ENCODE measurements at regions not wholly inside any gene's neighbourhood (a gene's known extent, or its start where the extent isn't known, plus 50 kb on each side); places are given as distances from the start of the nearest gene placed in this dataset.

GRCh38 chrX:40209951-40210617 lies 112.3 kb upstream of the BCOR start:
- H3K4me3 ChIP-seq (ENCODE audit: low read length): no peak overlapping the region
- TF ChIP-seq ZNF274 (IDR thresholded peaks at IDR 0.05; ENCODE audit: low read depth, low read length): no peak

DNA sequence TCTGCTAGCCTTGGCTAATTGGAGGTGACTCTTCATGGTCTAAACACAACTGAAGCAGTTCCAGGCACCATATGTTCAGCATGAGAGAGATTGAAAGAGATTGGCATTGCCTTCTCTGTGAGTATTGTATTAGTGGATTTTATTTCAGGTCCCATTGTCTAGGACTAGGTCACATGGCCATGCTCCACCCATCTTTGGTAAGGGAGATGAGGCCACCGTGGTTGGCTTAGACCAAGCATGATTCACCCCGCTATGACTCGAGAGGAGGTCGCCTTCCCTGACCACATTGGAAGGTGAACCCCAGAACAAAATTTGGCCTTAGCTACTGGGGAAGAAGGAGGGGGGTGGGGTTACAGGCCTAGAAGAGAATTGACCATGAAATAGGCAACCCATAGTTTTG lies 109.9 kb upstream of the BCOR start:
- TF ChIP-seq ZNF274 (IDR thresholded peaks at IDR 0.05; ENCODE audit: low read depth, low read length): no peak
- H3K4me3 ChIP-seq (ENCODE audit: low read length): no peak overlapping the region

GRCh38 chrX:40205471-40205870 lies 107.7 kb upstream of the BCOR start:
- TF ChIP-seq ZNF274 (IDR thresholded peaks at IDR 0.05; ENCODE audit: low read depth, low read length): no peak
- H3K4me3 ChIP-seq (ENCODE audit: low read length): no peak overlapping the region

DNA sequence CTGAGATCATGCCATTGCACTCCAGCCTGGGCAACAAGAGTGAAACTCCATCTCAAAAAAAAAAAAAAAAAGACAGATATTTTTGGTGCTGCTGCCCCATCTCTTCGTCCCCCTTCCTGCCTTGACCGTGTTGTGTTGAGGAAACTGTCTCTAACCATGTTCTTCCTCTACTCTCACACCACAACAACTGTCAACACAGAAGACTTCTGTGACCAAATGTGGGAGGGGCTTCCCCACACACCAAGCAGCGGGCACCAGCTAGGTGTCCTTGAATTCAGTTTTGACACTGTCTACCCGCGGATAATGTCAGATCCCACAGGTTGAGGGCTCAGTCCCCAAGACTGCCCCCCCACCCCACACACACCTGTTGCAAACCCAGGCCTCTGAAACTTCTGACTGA lies 104.7 kb upstream of the BCOR start:
- H3K4me3 ChIP-seq (ENCODE audit: low read length): no peak overlapping the region
- no peak for TF ChIP-seq ZNF274 (IDR thresholded peaks at IDR 0.05; ENCODE audit: low read depth, low read length)

GRCh38 chrX:40201329-40201885 lies 103.6 kb upstream of the BCOR start:
- TF ChIP-seq ZNF274 (IDR thresholded peaks at IDR 0.05; ENCODE audit: low read depth, low read length): no peak
- no peak overlapping the region for H3K4me3 ChIP-seq (ENCODE audit: low read length)

- H3K4me3 ChIP-seq (ENCODE audit: low read length): no peak overlapping the region
- TF ChIP-seq ZNF274 (IDR thresholded peaks at IDR 0.05; ENCODE audit: low read depth, low read length): no peak
Measured at GRCh38 chrX:40199704-40200103, 101.9 kb upstream of the BCOR start.

GRCh38 chrX:40197071-40197470 lies 99.3 kb upstream of the BCOR start:
- TF ChIP-seq ZNF274 (IDR thresholded peaks at IDR 0.05; ENCODE audit: low read depth, low read length): no peak
- no peak overlapping the region for H3K4me3 ChIP-seq (ENCODE audit: low read length)

DNA sequence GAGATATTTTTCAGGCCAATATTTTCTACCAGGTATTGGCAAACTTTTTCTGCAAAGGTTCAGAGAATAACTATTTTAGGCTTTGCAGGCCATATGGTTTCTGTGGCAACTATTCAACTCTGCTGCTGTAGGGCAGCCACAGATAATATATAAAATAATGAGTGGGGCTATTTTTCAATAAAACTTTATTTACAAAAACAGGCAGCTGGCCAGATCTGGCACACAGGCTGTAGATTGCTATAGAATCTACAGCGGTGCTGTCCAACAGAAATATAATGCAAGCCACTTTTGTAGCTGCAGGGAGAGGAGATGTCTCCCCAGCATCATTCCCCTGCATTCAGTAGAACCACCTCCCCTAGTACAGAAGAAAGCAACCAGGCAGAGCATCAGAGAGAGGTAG lies 97.6 kb upstream of the BCOR start:
- TF ChIP-seq ZNF274 (IDR thresholded peaks at IDR 0.05; ENCODE audit: low read depth, low read length): no peak
- H3K4me3 ChIP-seq (ENCODE audit: low read length): no peak overlapping the region

- no peak for TF ChIP-seq ZNF274 (IDR thresholded peaks at IDR 0.05; ENCODE audit: low read depth, low read length)
- no peak overlapping the region for H3K4me3 ChIP-seq (ENCODE audit: low read length)
Measured at GRCh38 chrX:40192196-40192595, 94.4 kb upstream of the BCOR start.

DNA sequence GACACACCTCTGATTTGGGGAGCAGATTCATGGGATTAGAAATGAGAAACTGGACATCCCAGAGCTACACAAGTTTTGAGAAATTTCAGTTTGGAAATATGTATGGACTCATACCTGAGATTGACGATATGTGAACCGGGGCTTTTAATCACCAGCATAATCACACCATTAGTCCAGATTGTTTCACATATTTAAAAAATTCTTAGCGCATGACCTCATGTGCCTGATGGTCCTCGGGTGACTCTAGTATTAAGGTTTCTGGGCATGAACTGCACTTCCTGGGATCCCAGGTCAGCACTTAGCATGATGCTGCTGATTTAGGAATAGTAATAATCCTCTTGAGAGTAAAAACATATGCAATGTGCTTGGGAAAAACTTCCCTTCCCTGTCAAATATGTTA lies 91.9 kb upstream of the BCOR start:
- TF ChIP-seq ZNF274 (IDR thresholded peaks at IDR 0.05; ENCODE audit: low read depth, low read length): no peak

DNA sequence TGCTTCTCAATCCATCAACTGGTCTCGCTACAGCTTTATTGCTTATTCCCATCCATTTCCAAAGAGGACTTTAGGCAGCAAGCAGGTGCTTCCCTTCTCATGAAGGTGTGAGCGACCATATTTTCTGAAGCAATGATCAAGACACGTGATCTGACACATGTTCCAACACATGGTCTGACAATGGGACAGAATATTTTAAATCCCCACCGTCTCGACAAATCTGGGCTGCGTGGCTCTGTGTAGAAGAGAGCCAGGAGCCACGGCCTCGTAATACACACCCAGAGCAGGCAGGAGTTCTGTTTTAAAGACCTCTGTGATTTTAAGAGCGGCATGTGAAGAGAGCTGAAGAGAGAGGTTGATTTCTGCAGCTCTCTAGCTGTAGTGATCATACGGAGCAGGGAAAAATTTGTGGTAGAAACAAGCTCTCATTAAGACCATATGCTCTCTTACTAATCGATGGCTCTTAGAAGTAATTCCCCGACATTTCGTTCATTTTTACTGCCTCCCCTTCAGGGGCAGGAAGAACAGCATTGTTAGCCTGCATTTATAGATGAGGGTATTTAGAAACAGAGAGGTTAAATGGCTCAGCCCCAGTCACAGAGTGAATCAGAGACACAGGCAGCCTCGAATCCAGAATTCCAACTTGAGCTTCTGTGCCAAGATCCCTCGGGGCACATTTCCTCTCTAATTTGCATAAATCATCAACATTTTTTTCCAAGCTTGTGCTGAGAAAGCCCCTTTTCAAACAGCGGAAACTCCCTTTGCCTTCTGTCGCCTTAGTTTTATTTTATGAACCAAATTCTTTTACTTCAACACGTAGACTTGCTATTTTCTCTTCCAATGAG lies 91.0 kb upstream of the BCOR start:
- no peak for TF ChIP-seq ZNF274 (IDR thresholded peaks at IDR 0.05; ENCODE audit: low read depth, low read length)
- H3K4me3 ChIP-seq (ENCODE audit: low read length): no peak overlapping the region

More for the DNA sequence above, 91.9 kb upstream of the BCOR start:
- no peak overlapping the region for H3K4me3 ChIP-seq (ENCODE audit: low read length)

GRCh38 chrX:40184968-40185367 lies 87.2 kb upstream of the BCOR start:
- TF ChIP-seq ZNF274 (IDR thresholded peaks at IDR 0.05; ENCODE audit: low read depth, low read length): no peak
- no peak overlapping the region for H3K4me3 ChIP-seq (ENCODE audit: low read length)

- TF ChIP-seq ZNF274 (IDR thresholded peaks at IDR 0.05; ENCODE audit: low read depth, low read length): no peak
- H3K4me3 ChIP-seq (ENCODE audit: low read length): no peak overlapping the region
Measured at GRCh38 chrX:40182615-40183014, 84.9 kb upstream of the BCOR start.

DNA sequence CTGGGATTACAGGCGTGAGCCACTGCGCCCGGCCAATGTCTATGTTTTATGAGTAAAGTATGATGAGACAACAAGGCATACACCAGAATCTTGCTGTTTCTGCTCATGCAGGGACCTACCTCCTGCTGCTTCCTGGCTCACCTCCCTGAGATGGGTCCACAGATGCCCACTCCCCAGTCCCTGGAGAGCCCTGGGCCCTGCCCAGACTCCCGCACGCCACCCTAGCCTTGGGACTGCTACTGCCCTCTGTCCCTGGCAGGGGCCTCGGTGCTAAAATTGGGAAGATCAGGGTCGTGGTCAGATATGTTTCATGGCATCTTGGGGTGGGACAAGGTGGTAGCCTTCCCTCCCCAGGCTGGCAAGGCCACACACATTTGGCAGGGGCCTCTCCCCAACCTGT lies 84.3 kb upstream of the BCOR start:
- no peak for TF ChIP-seq ZNF274 (IDR thresholded peaks at IDR 0.05; ENCODE audit: low read depth, low read length)

GRCh38 chrX:40179283-40179682 lies 81.5 kb upstream of the BCOR start:
- no peak overlapping the region for H3K4me3 ChIP-seq (ENCODE audit: low read length)
- no peak for TF ChIP-seq ZNF274 (IDR thresholded peaks at IDR 0.05; ENCODE audit: low read depth, low read length)

More for the DNA sequence above, 84.3 kb upstream of the BCOR start:
- no peak overlapping the region for H3K4me3 ChIP-seq (ENCODE audit: low read length)

All from GM08714 (cell line).